ENCODE measurements at regions not wholly inside any gene's neighbourhood (a gene's known extent, or its start where the extent isn't known, plus 50 kb on each side); places are given as distances from the start of the nearest gene placed in this dataset.

DNA sequence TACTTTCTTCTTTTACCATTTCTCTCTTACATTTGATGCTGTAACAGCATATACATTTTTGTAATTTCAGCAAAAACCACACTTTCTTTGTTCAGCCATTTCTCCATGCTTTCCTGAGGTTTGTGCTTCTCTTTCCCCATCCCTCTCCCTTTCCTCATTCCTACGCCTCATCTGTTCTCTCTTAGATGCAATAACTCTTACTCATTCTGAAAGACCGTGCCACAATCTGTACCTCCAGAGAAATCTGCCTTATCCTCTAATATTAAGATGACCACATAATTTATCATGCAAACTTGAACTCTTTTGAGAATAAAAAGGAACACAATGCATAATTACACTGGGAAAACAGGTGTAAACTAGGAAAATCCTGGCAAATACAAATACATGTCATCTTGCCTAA lies 588.9 kb downstream of the JRKL start:
- no peaks in the 10 kb centered on the region for H3K9me3 ChIP-seq
- in situ Hi-C loops (cut with MboI; ENCODE audit: low sequenced_read_pairs in 4 of 4) (no loop called here), intact Hi-C loops (cut with DNase I; ENCODE audit: low total_unique reads) (no loop called here)
- ATAC-seq = no peak
- H3K4me1 ChIP-seq = no peaks in the 10 kb centered on the region
- DNase-seq = no peak
- H3K27ac ChIP-seq = no peak overlapping the region
- no peaks in the 10 kb centered on the region for H3K27me3 ChIP-seq
- TF ChIP-seq CTCF (IDR thresholded peaks at IDR 0.05 in 4 of 5, conservative IDR thresholded peaks at IDR 0.05 in 1 of 5) (no peak), POLR2A (IDR thresholded peaks at IDR 0.05) (no peak)
- H3K4me3 ChIP-seq = no peak overlapping the region
- H3K36me3 ChIP-seq = no peaks in the 10 kb centered on the region

- no peak for DNase-seq
- H3K36me3 ChIP-seq = no peaks in the 10 kb centered on the region
- in situ Hi-C loops (cut with MboI; ENCODE audit: low sequenced_read_pairs in 4 of 4) (no loop called here), intact Hi-C loops (cut with DNase I; ENCODE audit: low total_unique reads) (no loop called here)
- no peak overlapping the region for H3K4me3 ChIP-seq
- no peak overlapping the region for H3K27ac ChIP-seq
- H3K27me3 ChIP-seq = no peaks in the 10 kb centered on the region
- H3K4me1 ChIP-seq = no peaks in the 10 kb centered on the region
- no peak for ATAC-seq
- TF ChIP-seq POLR2A (IDR thresholded peaks at IDR 0.05) (no peak), CTCF (IDR thresholded peaks at IDR 0.05 in 4 of 5, conservative IDR thresholded peaks at IDR 0.05 in 1 of 5) (no peak)
- no peaks in the 10 kb centered on the region for H3K9me3 ChIP-seq
Observed at GRCh38 chr11:96986516-96986915, 596.7 kb downstream of the JRKL start.

DNA sequence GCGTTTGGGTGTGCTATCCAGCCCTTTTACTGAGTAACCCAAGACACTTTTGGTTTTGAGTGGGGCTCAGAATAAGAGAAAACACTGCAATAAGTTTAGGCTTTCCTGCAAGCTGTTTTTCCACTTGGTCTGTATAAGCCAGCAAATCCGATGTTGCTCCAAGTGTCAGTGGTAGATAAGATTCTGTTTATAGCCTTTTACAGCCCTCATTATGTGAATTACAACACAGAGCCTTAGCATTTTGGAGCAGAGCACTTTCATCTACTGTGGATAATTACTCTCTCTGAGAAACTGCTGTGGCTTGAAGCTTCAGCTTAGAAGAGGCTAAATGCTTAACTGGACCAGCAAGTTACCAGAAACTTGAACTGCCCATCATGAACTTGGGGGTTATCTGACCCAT lies 601.1 kb downstream of the JRKL start:
- no peak overlapping the region for H3K4me3 ChIP-seq
- in situ Hi-C loops (cut with MboI; ENCODE audit: low sequenced_read_pairs in 4 of 4) = no loop called here
- no peak for ATAC-seq

GRCh38 chr11:97000481-97000880 lies 610.7 kb downstream of the JRKL start:
- TF ChIP-seq POLR2A (IDR thresholded peaks at IDR 0.05) = no peak
- no peak for TF ChIP-seq CTCF (IDR thresholded peaks at IDR 0.05 in 4 of 5, conservative IDR thresholded peaks at IDR 0.05 in 1 of 5)
- in situ Hi-C loops (cut with MboI; ENCODE audit: low sequenced_read_pairs in 4 of 4) = no loop called here
- ATAC-seq (no peak), DNase-seq (no peak)
- H3K27ac ChIP-seq = no peak overlapping the region
- intact Hi-C loops (cut with DNase I; ENCODE audit: low total_unique reads) = no loop called here
- H3K36me3 ChIP-seq = no peaks in the 10 kb centered on the region
- H3K9me3 ChIP-seq = no peaks in the 10 kb centered on the region
- H3K4me1 ChIP-seq = no peaks in the 10 kb centered on the region
- no peaks in the 10 kb centered on the region for H3K27me3 ChIP-seq
- H3K4me3 ChIP-seq = no peak overlapping the region

More for the DNA sequence above, 601.1 kb downstream of the JRKL start:
- TF ChIP-seq POLR2A (IDR thresholded peaks at IDR 0.05) (no peak), CTCF (IDR thresholded peaks at IDR 0.05 in 4 of 5, conservative IDR thresholded peaks at IDR 0.05 in 1 of 5) (no peak)
- H3K9me3 ChIP-seq = no peaks in the 10 kb centered on the region
- H3K4me1 ChIP-seq = no peaks in the 10 kb centered on the region
- no peak overlapping the region for H3K27ac ChIP-seq
- H3K27me3 ChIP-seq = no peaks in the 10 kb centered on the region
- DNase-seq = no peak
- intact Hi-C loops (cut with DNase I; ENCODE audit: low total_unique reads) = no loop called here
- no peaks in the 10 kb centered on the region for H3K36me3 ChIP-seq

GRCh38 chr11:97007283-97007682 lies 617.5 kb downstream of the JRKL start:
- Histone ChIP-seq H3K36me3 (no peaks in the 10 kb centered on the region), H3K4me1 (no peaks in the 10 kb centered on the region), H3K9me3 (no peaks in the 10 kb centered on the region), H3K4me3 (no peak overlapping the region), H3K27ac (no peak overlapping the region), H3K27me3 (no peaks in the 10 kb centered on the region)
- DNase-seq (no peak), ATAC-seq (no peak)
- intact Hi-C loops (cut with DNase I; ENCODE audit: low total_unique reads) (no loop called here), in situ Hi-C loops (cut with MboI; ENCODE audit: low sequenced_read_pairs in 4 of 4) (no loop called here)
- TF ChIP-seq POLR2A (IDR thresholded peaks at IDR 0.05) (no peak), CTCF (IDR thresholded peaks at IDR 0.05 in 4 of 5, conservative IDR thresholded peaks at IDR 0.05 in 1 of 5) (no peak)

Measured in gastrocnemius medialis (tissue), 4 donors.